ENCODE measurements at regions not wholly inside any gene's neighbourhood (a gene's known extent, or its start where the extent isn't known, plus 50 kb on each side); places are given as distances from the start of the nearest gene placed in this dataset.

GRCh38 chr12:22850185-22850584 is 225.2 kb downstream of the ETNK1 start:
- no peak overlapping the region for H3K4me2 ChIP-seq (replicated peaks; ENCODE audit: low read depth, low read length, poor library complexity, severe bottlenecking)
- H3K4me3 ChIP-seq (ENCODE audit: control extremely low read depth in 1 of 5, extremely low read depth in 1 of 5, insufficient read depth in 1 of 5, low read depth in 2 of 5, low read length in 4 of 5): no peak overlapping the region
- H3K9me3 Mint-ChIP-seq (ENCODE audit: insufficient read depth): no peaks in the 10 kb centered on the region
- WGBS (ENCODE audit: insufficient coverage): 97% methylated on average over 8 of the region's 8 CpGs
- no peak overlapping the region for H3K27ac ChIP-seq (ENCODE audit: low read length in 2 of 2)
- no peaks in the 10 kb centered on the region for H3K4me1 ChIP-seq (ENCODE audit: control insufficient read depth in 2 of 2, insufficient read depth in 2 of 2, low read length in 2 of 2)
- H2AFZ ChIP-seq (ENCODE audit: insufficient read depth, low read depth, low read length, poor library complexity, severe bottlenecking): no peak overlapping the region
- H4K20me1 ChIP-seq (ENCODE audit: control insufficient read depth, insufficient read depth, low read length, poor library complexity, severe bottlenecking): no peaks in the 10 kb centered on the region
- H3K9ac ChIP-seq (ENCODE audit: low read length): no peak overlapping the region
- ATAC-seq (ENCODE audit: low read depth): no peak
- no peak overlapping the region for H3K4me3 Mint-ChIP-seq
- no peak for DNase-seq
- peaks cover 18% of the 10 kb centered on the region for H3K27me3 Mint-ChIP-seq
- ChIA-PET POLR2A (no interaction called here), CTCF (no interaction called here)
- no peaks in the 10 kb centered on the region for H3K79me2 ChIP-seq (ENCODE audit: control insufficient read depth, insufficient read depth, low read length)
- H3K9me3 ChIP-seq (ENCODE audit: control extremely low read depth in 1 of 3, control insufficient read depth in 2 of 3, insufficient read depth in 1 of 3, low read length in 2 of 3): no peaks in the 10 kb centered on the region
- no peaks in the 10 kb centered on the region for H3K4me1 Mint-ChIP-seq
- peaks cover 0 to 3% (median 0%) of the 10 kb centered on the region in 4 experiments for H3K27me3 ChIP-seq (replicated peaks in 1 of 4; ENCODE audit: control extremely low read depth in 1 of 4, control insufficient read depth in 3 of 4, insufficient read depth in 4 of 4, low read length in 3 of 4)
- H3K27ac Mint-ChIP-seq: no peak overlapping the region
- H3K36me3 ChIP-seq (replicated peaks in 1 of 2; ENCODE audit: control extremely low read depth in 1 of 2, control insufficient read depth in 1 of 2, extremely low read depth in 1 of 2, insufficient read depth in 2 of 2, low read length in 1 of 2): no peaks in the 10 kb centered on the region
- TF ChIP-seq CTCF (IDR thresholded peaks at IDR 0.05): no peak
- no peak for TF ChIP-seq EZH2 (IDR thresholded peaks at IDR 0.05; ENCODE audit: borderline replicate concordance, insufficient read depth, low read depth, low read length, poor library complexity, severe bottlenecking)
- intact Hi-C loops (cut with micrococcal nuclease): no loop called here

GRCh38 chr12:22851532-22851931 is 226.6 kb downstream of the ETNK1 start:
- CTCF ChIA-PET: no interaction called here
- no peaks in the 10 kb centered on the region for H3K9me3 Mint-ChIP-seq (ENCODE audit: insufficient read depth)

More at GRCh38 chr12:22851532-22851931, 226.6 kb downstream of the ETNK1 start:
- intact Hi-C loops (cut with micrococcal nuclease): no loop called here
- H3K9ac ChIP-seq (ENCODE audit: low read length): no peak overlapping the region
- H4K20me1 ChIP-seq (ENCODE audit: control insufficient read depth, insufficient read depth, low read length, poor library complexity, severe bottlenecking): no peaks in the 10 kb centered on the region
- Mint-ChIP-seq H3K4me3 (no peak overlapping the region), H3K27ac (no peak overlapping the region), H3K4me1 (no peaks in the 10 kb centered on the region), H3K27me3 (peaks cover 22% of the 10 kb centered on the region)
- TF ChIP-seq CTCF (IDR thresholded peaks at IDR 0.05) (no peak), EZH2 (IDR thresholded peaks at IDR 0.05; ENCODE audit: borderline replicate concordance, insufficient read depth, low read depth, low read length, poor library complexity, severe bottlenecking) (no peak)
- no peak overlapping the region for H2AFZ ChIP-seq (ENCODE audit: insufficient read depth, low read depth, low read length, poor library complexity, severe bottlenecking)
- POLR2A ChIA-PET: no interaction called here
- H3K9me3 ChIP-seq (ENCODE audit: control extremely low read depth in 1 of 3, control insufficient read depth in 2 of 3, insufficient read depth in 1 of 3, low read length in 2 of 3): no peaks in the 10 kb centered on the region
- no peak overlapping the region for H3K4me2 ChIP-seq (replicated peaks; ENCODE audit: low read depth, low read length, poor library complexity, severe bottlenecking)
- ATAC-seq (ENCODE audit: low read depth) (no peak), DNase-seq (no peak)
- H3K36me3 ChIP-seq (replicated peaks in 1 of 2; ENCODE audit: control extremely low read depth in 1 of 2, control insufficient read depth in 1 of 2, extremely low read depth in 1 of 2, insufficient read depth in 2 of 2, low read length in 1 of 2): no peaks in the 10 kb centered on the region
- H3K27ac ChIP-seq (ENCODE audit: low read length in 2 of 2): no peak overlapping the region
- H3K27me3 ChIP-seq (replicated peaks in 1 of 4; ENCODE audit: control extremely low read depth in 1 of 4, control insufficient read depth in 3 of 4, insufficient read depth in 4 of 4, low read length in 3 of 4): peaks cover 0 to 3% (median 2%) of the 10 kb centered on the region in 4 experiments
- H3K4me3 ChIP-seq (ENCODE audit: control extremely low read depth in 1 of 5, extremely low read depth in 1 of 5, insufficient read depth in 1 of 5, low read depth in 2 of 5, low read length in 4 of 5): no peak overlapping the region
- H3K79me2 ChIP-seq (ENCODE audit: control insufficient read depth, insufficient read depth, low read length): no peaks in the 10 kb centered on the region
- no peaks in the 10 kb centered on the region for H3K4me1 ChIP-seq (ENCODE audit: control insufficient read depth in 2 of 2, insufficient read depth in 2 of 2, low read length in 2 of 2)

All from B cell (primary cell).